ENCODE measurements at regions not wholly inside any gene's neighbourhood (a gene's known extent, or its start where the extent isn't known, plus 50 kb on each side); places are given as distances from the start of the nearest gene placed in this dataset.

- H3K27me3 ChIP-seq, result no peaks in the 10 kb centered on the region
- intact Hi-C loops (cut with DNase I; ENCODE audit: low total_unique reads), result no loop called here
- H3K27ac ChIP-seq, result no peak overlapping the region
- H3K4me3 ChIP-seq, result no peak overlapping the region
- no peak for DNase-seq
- TF ChIP-seq POLR2A (IDR thresholded peaks at IDR 0.05) (no peak), CTCF (IDR thresholded peaks at IDR 0.05) (no peak)
- no peaks in the 10 kb centered on the region for H3K4me1 ChIP-seq
- no peaks in the 10 kb centered on the region for H3K36me3 ChIP-seq
- H3K9me3 ChIP-seq, result no peaks in the 10 kb centered on the region
These were observed 178.4 kb upstream of the CBLB start for GRCh38 chr3:106047221-106047620.

- TF ChIP-seq POLR2A (IDR thresholded peaks at IDR 0.05) (no peak), CTCF (IDR thresholded peaks at IDR 0.05) (no peak)
These were observed 180.2 kb upstream of the CBLB start for GRCh38 chr3:106048946-106049481.

GRCh38 chr3:106049821-106050220, 181.0 kb upstream of the CBLB start:
- no peak for DNase-seq
- Histone ChIP-seq H3K27me3 (no peaks in the 10 kb centered on the region), H3K4me1 (no peaks in the 10 kb centered on the region), H3K27ac (no peak overlapping the region), H3K9me3 (no peaks in the 10 kb centered on the region), H3K4me3 (no peak overlapping the region), H3K36me3 (no peaks in the 10 kb centered on the region)
- intact Hi-C loops (cut with DNase I; ENCODE audit: low total_unique reads), result no loop called here
- no peak for TF ChIP-seq CTCF (IDR thresholded peaks at IDR 0.05)
- no peak for TF ChIP-seq POLR2A (IDR thresholded peaks at IDR 0.05)

More at GRCh38 chr3:106048946-106049481, 180.2 kb upstream of the CBLB start:
- Histone ChIP-seq H3K27me3 (no peaks in the 10 kb centered on the region), H3K27ac (no peak overlapping the region), H3K9me3 (no peaks in the 10 kb centered on the region), H3K4me1 (no peaks in the 10 kb centered on the region), H3K4me3 (no peak overlapping the region), H3K36me3 (no peaks in the 10 kb centered on the region)
- no peak for DNase-seq
- intact Hi-C loops (cut with DNase I; ENCODE audit: low total_unique reads), result no loop called here

GRCh38 chr3:106056931-106057330, 188.1 kb upstream of the CBLB start:
- Histone ChIP-seq H3K36me3 (no peaks in the 10 kb centered on the region), H3K27ac (no peak overlapping the region), H3K4me1 (no peaks in the 10 kb centered on the region), H3K27me3 (no peaks in the 10 kb centered on the region), H3K4me3 (no peak overlapping the region), H3K9me3 (no peaks in the 10 kb centered on the region)
- TF ChIP-seq CTCF (IDR thresholded peaks at IDR 0.05), result no peak
- TF ChIP-seq POLR2A (IDR thresholded peaks at IDR 0.05), result no peak
- no peak for DNase-seq
- intact Hi-C loops (cut with DNase I; ENCODE audit: low total_unique reads), result no loop called here

GRCh38 chr3:106058475-106058874, 189.7 kb upstream of the CBLB start:
- TF ChIP-seq POLR2A (IDR thresholded peaks at IDR 0.05), result no peak
- no peak for TF ChIP-seq CTCF (IDR thresholded peaks at IDR 0.05)
- Histone ChIP-seq H3K27me3 (no peaks in the 10 kb centered on the region), H3K9me3 (no peaks in the 10 kb centered on the region), H3K4me1 (no peaks in the 10 kb centered on the region), H3K4me3 (no peak overlapping the region), H3K36me3 (no peaks in the 10 kb centered on the region), H3K27ac (no peak overlapping the region)
- intact Hi-C loops (cut with DNase I; ENCODE audit: low total_unique reads), result no loop called here
- DNase-seq, result no peak

Measured in uterus (tissue), 3 donors.